ENCODE measurements at regions not wholly inside any gene's neighbourhood (a gene's known extent, or its start where the extent isn't known, plus 50 kb on each side); places are given as distances from the start of the nearest gene placed in this dataset.

DNA sequence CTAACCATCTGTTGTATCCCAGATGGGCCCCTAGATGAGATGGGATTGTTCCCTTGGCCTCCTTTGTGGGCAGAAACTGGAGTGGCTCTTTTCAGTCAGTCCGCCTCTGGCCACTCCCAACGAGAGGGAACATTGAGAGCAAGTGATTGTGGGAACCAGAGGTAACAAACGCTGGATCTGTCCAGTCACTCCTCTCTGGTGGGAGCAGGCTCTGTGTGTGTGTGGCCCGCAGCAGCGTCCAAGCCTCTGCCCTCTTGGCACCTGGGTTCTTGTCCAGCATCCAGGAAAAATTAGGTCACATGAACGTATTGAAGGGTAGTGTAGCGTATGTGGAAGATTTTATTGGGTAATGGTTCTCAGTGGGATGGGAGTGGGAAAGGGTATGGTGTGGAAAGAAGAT, 101.9 kb upstream of the COX10 start:
- TF ChIP-seq CTCF (IDR thresholded peaks at IDR 0.05) (no peak), POLR2A (IDR thresholded peaks at IDR 0.05; ENCODE audit: low read depth) (no peak), EP300 (IDR thresholded peaks at IDR 0.05) (no peak)

Data from esophagus muscularis mucosa (tissue), 4 donors.